GM18870 (cell line): ENCODE measurements at regions not wholly inside any gene's neighbourhood (a gene's known extent, or its start where the extent isn't known, plus 50 kb on each side); places are given as distances from the start of the nearest gene placed in this dataset.
"Not testable (repeated sequence)": the region's sequence is repeated elsewhere in the genome, so short reads cannot be mapped to it uniquely, and the experiment has no call there.

Experiments
- ATAC-seq: cut with Tn5 transposase; IDR thresholded peaks from one replicate; pipeline ENCODE4 v1.9.1; 2021; ENCODE audit warnings: moderate library complexity; ENCODE audit not compliant: unreplicated experiment

- ATAC-seq = no peak
These were observed 243.3 kb upstream of the ACTBL2 start for GRCh38 chr5:57725658-57726504.

GRCh38 chr5:57724836-57725235, 242.2 kb upstream of the ACTBL2 start:
- ATAC-seq = no peak

GRCh38 chr5:57721226-57721625, 238.6 kb upstream of the ACTBL2 start:
- ATAC-seq = no peak

GRCh38 chr5:57720656-57721055, 238.0 kb upstream of the ACTBL2 start:
- no peak for ATAC-seq

GRCh38 chr5:57719216-57719615, 236.6 kb upstream of the ACTBL2 start:
- ATAC-seq = no peak

GRCh38 chr5:57718155-57718554, 235.5 kb upstream of the ACTBL2 start:
- no peak for ATAC-seq

GRCh38 chr5:57717555-57717954, 234.9 kb upstream of the ACTBL2 start:
- no peak for ATAC-seq

GRCh38 chr5:57716661-57717060, 234.1 kb upstream of the ACTBL2 start:
- ATAC-seq = no peak

GRCh38 chr5:57715296-57715695, 232.7 kb upstream of the ACTBL2 start:
- no peak for ATAC-seq

GRCh38 chr5:57713535-57713934, 230.9 kb upstream of the ACTBL2 start:
- ATAC-seq = not testable (repeated sequence)

GRCh38 chr5:57711946-57712345, 229.3 kb upstream of the ACTBL2 start:
- ATAC-seq = no peak

GRCh38 chr5:57711471-57711870, 228.9 kb upstream of the ACTBL2 start:
- ATAC-seq = no peak

GRCh38 chr5:57710126-57710525, 227.5 kb upstream of the ACTBL2 start:
- no peak for ATAC-seq

GRCh38 chr5:57705769-57706168, 223.2 kb upstream of the ACTBL2 start:
- no peak for ATAC-seq

GRCh38 chr5:57703721-57704120, 221.1 kb upstream of the ACTBL2 start:
- ATAC-seq = no peak

- ATAC-seq = no peak
These were observed 217.9 kb upstream of the ACTBL2 start for GRCh38 chr5:57700484-57700883.

- ATAC-seq = no peak
These were observed 217.5 kb upstream of the ACTBL2 start for GRCh38 chr5:57700072-57700471.

- no peak for ATAC-seq
These were observed 216.2 kb upstream of the ACTBL2 start for GRCh38 chr5:57698802-57699201.

GRCh38 chr5:57698086-57698485, 215.5 kb upstream of the ACTBL2 start:
- no peak for ATAC-seq

GRCh38 chr5:57696825-57697570, 214.4 kb upstream of the ACTBL2 start:
- no peak for ATAC-seq

- no peak for ATAC-seq
These were observed 213.8 kb upstream of the ACTBL2 start for GRCh38 chr5:57696389-57696769.

- ATAC-seq = no peak
These were observed 213.2 kb upstream of the ACTBL2 start for GRCh38 chr5:57695706-57696388.
